Endothelial cell (in vitro differentiated cells): ENCODE measurements at regions not wholly inside any gene's neighbourhood (a gene's known extent, or its start where the extent isn't known, plus 50 kb on each side); places are given as distances from the start of the nearest gene placed in this dataset.

Source experiments
- DNase-seq: peaks from one replicate; pipeline ENCODE4 v3.0.0; 2021; ENCODE audit warnings: low spot score
- H3K27ac Mint-ChIP-seq: one replicate; pipeline ENCODE4 v1.8.0; 2021; ENCODE audit warnings: mixed read lengths, inconsistent platforms; ENCODE audit not compliant: unreplicated experiment
- H3K27me3 Mint-ChIP-seq: one replicate; pipeline ENCODE4 v1.8.0; 2021; ENCODE audit warnings: mild to moderate bottlenecking, moderate library complexity, mixed read lengths, inconsistent platforms; ENCODE audit not compliant: unreplicated experiment
- H3K36me3 Mint-ChIP-seq: one replicate; pipeline ENCODE4 v1.8.0; 2021; ENCODE audit warnings: mild to moderate bottlenecking, low read depth, mixed read lengths, inconsistent platforms; ENCODE audit not compliant: unreplicated experiment
- H3K4me1 Mint-ChIP-seq: one replicate; pipeline ENCODE4 v1.8.0; 2021; ENCODE audit warnings: mild to moderate bottlenecking, mixed read lengths, inconsistent platforms; ENCODE audit not compliant: unreplicated experiment
- H3K4me3 Mint-ChIP-seq: one replicate; pipeline ENCODE4 v1.8.0; 2021; ENCODE audit warnings: mild to moderate bottlenecking, mixed read lengths, inconsistent platforms; ENCODE audit not compliant: unreplicated experiment
- H3K9me3 Mint-ChIP-seq: one replicate; pipeline ENCODE4 v1.8.0; 2021; ENCODE audit warnings: mixed read lengths, inconsistent platforms; ENCODE audit not compliant: unreplicated experiment
- TF ChIP-seq, protein P1 (sequence below): fragments of 200-600 bp; sonication (generic); IDR thresholded peaks from one replicate; pipeline ENCODE4 v1.5.0; 2021; ENCODE audit warnings: antibody characterized with exemption; ENCODE audit not compliant: unreplicated experiment

- H3K9me3 Mint-ChIP-seq = no peaks in the 10 kb centered on the region
- no peaks in the 10 kb centered on the region for H3K36me3 Mint-ChIP-seq
- TF ChIP-seq, protein P1, sequence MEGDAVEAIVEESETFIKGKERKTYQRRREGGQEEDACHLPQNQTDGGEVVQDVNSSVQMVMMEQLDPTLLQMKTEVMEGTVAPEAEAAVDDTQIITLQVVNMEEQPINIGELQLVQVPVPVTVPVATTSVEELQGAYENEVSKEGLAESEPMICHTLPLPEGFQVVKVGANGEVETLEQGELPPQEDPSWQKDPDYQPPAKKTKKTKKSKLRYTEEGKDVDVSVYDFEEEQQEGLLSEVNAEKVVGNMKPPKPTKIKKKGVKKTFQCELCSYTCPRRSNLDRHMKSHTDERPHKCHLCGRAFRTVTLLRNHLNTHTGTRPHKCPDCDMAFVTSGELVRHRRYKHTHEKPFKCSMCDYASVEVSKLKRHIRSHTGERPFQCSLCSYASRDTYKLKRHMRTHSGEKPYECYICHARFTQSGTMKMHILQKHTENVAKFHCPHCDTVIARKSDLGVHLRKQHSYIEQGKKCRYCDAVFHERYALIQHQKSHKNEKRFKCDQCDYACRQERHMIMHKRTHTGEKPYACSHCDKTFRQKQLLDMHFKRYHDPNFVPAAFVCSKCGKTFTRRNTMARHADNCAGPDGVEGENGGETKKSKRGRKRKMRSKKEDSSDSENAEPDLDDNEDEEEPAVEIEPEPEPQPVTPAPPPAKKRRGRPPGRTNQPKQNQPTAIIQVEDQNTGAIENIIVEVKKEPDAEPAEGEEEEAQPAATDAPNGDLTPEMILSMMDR = peak; percentile 91
- no peak overlapping the region for H3K4me3 Mint-ChIP-seq
- H3K4me1 Mint-ChIP-seq = no peaks in the 10 kb centered on the region
- H3K27ac Mint-ChIP-seq = no peak overlapping the region
- DNase-seq = peak; percentile 39
- H3K27me3 Mint-ChIP-seq = peaks cover 6% of the 10 kb centered on the region
Measured at GRCh38 chr2:60641811-60642788, 88.6 kb upstream of the BCL11A start.

DNA sequence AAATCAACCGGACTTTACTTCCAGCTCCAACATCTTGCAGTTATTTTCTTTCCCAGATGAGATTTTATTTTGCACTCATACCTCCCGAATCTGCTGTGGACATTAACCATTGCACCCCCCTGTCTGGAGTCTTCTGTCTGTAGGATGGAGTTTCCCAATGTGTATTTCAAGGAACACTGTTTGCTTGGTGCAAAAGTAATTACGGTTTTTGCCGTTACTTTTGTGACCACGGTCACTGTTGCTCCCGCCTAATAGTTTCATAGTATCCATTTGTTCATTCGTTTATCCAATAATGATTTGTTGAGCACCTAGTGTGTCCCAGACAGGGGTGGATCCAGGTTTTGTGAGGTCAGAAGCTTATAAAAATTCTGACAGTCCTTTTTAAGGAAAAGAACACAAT is 90.3 kb upstream of the BCL11A start:
- no peak for DNase-seq
- Mint-ChIP-seq H3K36me3 (no peaks in the 10 kb centered on the region), H3K4me3 (no peak overlapping the region), H3K9me3 (no peaks in the 10 kb centered on the region), H3K27me3 (peaks cover 6% of the 10 kb centered on the region), H3K27ac (no peak overlapping the region), H3K4me1 (no peaks in the 10 kb centered on the region)
- TF ChIP-seq, protein P1 = no peak

GRCh38 chr2:60644951-60645350 is 91.5 kb upstream of the BCL11A start:
- Mint-ChIP-seq H3K36me3 (no peaks in the 10 kb centered on the region), H3K4me1 (no peaks in the 10 kb centered on the region), H3K9me3 (no peaks in the 10 kb centered on the region), H3K27ac (no peak overlapping the region), H3K4me3 (no peak overlapping the region), H3K27me3 (peaks cover 6% of the 10 kb centered on the region)
- DNase-seq = no peak
- TF ChIP-seq, protein P1 = no peak

DNA sequence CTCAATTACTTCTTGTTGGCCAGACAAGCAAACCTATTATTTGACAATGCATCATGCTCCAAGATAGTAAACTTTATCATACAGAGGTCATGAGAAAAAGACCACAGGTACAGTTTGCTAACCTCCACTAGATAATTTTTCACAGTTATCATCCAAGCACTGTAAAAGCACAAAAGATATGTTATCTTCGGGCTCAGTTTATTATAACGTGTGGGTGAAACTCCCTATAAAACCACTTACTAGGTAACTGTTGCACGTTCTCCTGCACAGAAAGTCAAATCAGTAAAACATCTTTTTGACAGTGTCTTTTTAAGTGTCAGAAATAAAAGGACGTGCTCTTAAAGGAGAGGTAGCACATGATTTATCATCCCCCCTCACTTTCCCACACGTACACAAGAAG is 94.7 kb upstream of the BCL11A start:
- TF ChIP-seq, protein P1 = no peak
- H3K27ac Mint-ChIP-seq = no peak overlapping the region
- H3K36me3 Mint-ChIP-seq = no peaks in the 10 kb centered on the region
- no peak for DNase-seq
- H3K4me1 Mint-ChIP-seq = no peaks in the 10 kb centered on the region
- no peaks in the 10 kb centered on the region for H3K9me3 Mint-ChIP-seq
- peaks cover 4% of the 10 kb centered on the region for H3K27me3 Mint-ChIP-seq
- no peak overlapping the region for H3K4me3 Mint-ChIP-seq

GRCh38 chr2:60649721-60650120 is 96.3 kb upstream of the BCL11A start:
- DNase-seq = no peak
- TF ChIP-seq, protein P1 = no peak
- Mint-ChIP-seq H3K27ac (no peak overlapping the region), H3K27me3 (peaks cover 4% of the 10 kb centered on the region), H3K36me3 (no peaks in the 10 kb centered on the region), H3K9me3 (no peaks in the 10 kb centered on the region), H3K4me1 (no peaks in the 10 kb centered on the region), H3K4me3 (no peak overlapping the region)
